ENCODE measurements at regions not wholly inside any gene's neighbourhood (a gene's known extent, or its start where the extent isn't known, plus 50 kb on each side); places are given as distances from the start of the nearest gene placed in this dataset.

GRCh38 chr22:27344546-27344945 lies 457.0 kb downstream of the MN1 start:
- TF ChIP-seq, protein P1, sequence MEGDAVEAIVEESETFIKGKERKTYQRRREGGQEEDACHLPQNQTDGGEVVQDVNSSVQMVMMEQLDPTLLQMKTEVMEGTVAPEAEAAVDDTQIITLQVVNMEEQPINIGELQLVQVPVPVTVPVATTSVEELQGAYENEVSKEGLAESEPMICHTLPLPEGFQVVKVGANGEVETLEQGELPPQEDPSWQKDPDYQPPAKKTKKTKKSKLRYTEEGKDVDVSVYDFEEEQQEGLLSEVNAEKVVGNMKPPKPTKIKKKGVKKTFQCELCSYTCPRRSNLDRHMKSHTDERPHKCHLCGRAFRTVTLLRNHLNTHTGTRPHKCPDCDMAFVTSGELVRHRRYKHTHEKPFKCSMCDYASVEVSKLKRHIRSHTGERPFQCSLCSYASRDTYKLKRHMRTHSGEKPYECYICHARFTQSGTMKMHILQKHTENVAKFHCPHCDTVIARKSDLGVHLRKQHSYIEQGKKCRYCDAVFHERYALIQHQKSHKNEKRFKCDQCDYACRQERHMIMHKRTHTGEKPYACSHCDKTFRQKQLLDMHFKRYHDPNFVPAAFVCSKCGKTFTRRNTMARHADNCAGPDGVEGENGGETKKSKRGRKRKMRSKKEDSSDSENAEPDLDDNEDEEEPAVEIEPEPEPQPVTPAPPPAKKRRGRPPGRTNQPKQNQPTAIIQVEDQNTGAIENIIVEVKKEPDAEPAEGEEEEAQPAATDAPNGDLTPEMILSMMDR (IDR thresholded peaks at IDR 0.05): no peak
- no peak for TF ChIP-seq POLR2A (IDR thresholded peaks at IDR 0.05)

Measured in Peyer's patch (tissue), 4 donors.